ENCODE measurements at regions not wholly inside any gene's neighbourhood (a gene's known extent, or its start where the extent isn't known, plus 50 kb on each side); places are given as distances from the start of the nearest gene placed in this dataset.
A peak's percentile ranks its signal among the peaks of the same experiment; 100 is the strongest.

- Mint-ChIP-seq H3K4me1 (no peaks in the 10 kb centered on the region), H3K27ac (no peak overlapping the region), H3K9me3 (peaks cover 6% of the 10 kb centered on the region), H3K4me3 (no peak overlapping the region), H3K36me3 (no peaks in the 10 kb centered on the region), H3K27me3 (ENCODE audit: low read depth) (no peaks in the 10 kb centered on the region)
- TF ChIP-seq, protein P1, sequence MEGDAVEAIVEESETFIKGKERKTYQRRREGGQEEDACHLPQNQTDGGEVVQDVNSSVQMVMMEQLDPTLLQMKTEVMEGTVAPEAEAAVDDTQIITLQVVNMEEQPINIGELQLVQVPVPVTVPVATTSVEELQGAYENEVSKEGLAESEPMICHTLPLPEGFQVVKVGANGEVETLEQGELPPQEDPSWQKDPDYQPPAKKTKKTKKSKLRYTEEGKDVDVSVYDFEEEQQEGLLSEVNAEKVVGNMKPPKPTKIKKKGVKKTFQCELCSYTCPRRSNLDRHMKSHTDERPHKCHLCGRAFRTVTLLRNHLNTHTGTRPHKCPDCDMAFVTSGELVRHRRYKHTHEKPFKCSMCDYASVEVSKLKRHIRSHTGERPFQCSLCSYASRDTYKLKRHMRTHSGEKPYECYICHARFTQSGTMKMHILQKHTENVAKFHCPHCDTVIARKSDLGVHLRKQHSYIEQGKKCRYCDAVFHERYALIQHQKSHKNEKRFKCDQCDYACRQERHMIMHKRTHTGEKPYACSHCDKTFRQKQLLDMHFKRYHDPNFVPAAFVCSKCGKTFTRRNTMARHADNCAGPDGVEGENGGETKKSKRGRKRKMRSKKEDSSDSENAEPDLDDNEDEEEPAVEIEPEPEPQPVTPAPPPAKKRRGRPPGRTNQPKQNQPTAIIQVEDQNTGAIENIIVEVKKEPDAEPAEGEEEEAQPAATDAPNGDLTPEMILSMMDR (IDR thresholded peaks at IDR 0.05; ENCODE audit: unreplicated experiment): no peak
- no peak for DNase-seq (ENCODE audit: low spot score in 2 of 2, unreplicated experiment in 2 of 2)
Measured at GRCh38 chr10:33828592-33828991, 494.1 kb upstream of the NRP1 start.

- no peaks in the 10 kb centered on the region for H3K36me3 Mint-ChIP-seq
- H3K27me3 Mint-ChIP-seq (ENCODE audit: low read depth): no peaks in the 10 kb centered on the region
- H3K9me3 Mint-ChIP-seq: peaks cover 6% of the 10 kb centered on the region
- H3K4me3 Mint-ChIP-seq: no peak overlapping the region
- H3K4me1 Mint-ChIP-seq: peaks cover 2% of the 10 kb centered on the region
- no peak for DNase-seq (ENCODE audit: low spot score in 2 of 2, unreplicated experiment in 2 of 2)
- TF ChIP-seq, protein P1 (IDR thresholded peaks at IDR 0.05; ENCODE audit: unreplicated experiment): no peak
- no peak overlapping the region for H3K27ac Mint-ChIP-seq
Measured at GRCh38 chr10:33826186-33826585, 491.7 kb upstream of the NRP1 start.

DNA sequence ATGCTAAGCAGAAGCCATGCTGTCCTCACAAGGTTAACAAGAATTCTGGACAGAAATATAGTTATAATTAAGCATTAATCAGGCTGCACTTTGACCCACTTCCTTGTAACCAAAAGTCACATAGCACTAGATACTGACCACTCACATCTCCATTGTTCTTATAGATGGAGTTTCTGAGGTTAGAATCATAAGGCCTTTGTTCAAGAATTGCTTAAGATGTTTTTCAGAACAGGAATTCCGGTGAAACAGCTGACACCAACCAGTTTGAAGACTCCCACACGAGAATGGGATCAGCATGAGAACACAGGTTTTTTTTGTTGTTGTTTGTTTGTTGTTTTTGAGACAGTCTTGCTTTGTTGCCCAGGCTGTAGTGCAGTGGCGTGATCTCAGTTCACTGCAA, 488.3 kb upstream of the NRP1 start:
- no peak for DNase-seq (ENCODE audit: low spot score in 2 of 2, unreplicated experiment in 2 of 2)
- Mint-ChIP-seq H3K27ac (no peak overlapping the region), H3K4me3 (no peak overlapping the region), H3K9me3 (peaks cover 3% of the 10 kb centered on the region), H3K27me3 (ENCODE audit: low read depth) (no peaks in the 10 kb centered on the region), H3K36me3 (no peaks in the 10 kb centered on the region), H3K4me1 (peaks cover 8% of the 10 kb centered on the region)
- TF ChIP-seq, protein P1 (IDR thresholded peaks at IDR 0.05; ENCODE audit: unreplicated experiment): no peak

- Mint-ChIP-seq H3K27ac (no peak overlapping the region), H3K27me3 (ENCODE audit: low read depth) (no peaks in the 10 kb centered on the region), H3K36me3 (no peaks in the 10 kb centered on the region), H3K4me1 (peaks cover 13% of the 10 kb centered on the region), H3K4me3 (no peak overlapping the region), H3K9me3 (peaks cover under 1% of the 10 kb centered on the region)
- no peak for DNase-seq (ENCODE audit: low spot score in 2 of 2, unreplicated experiment in 2 of 2)
- TF ChIP-seq, protein P1 (IDR thresholded peaks at IDR 0.05; ENCODE audit: unreplicated experiment): no peak
Measured at GRCh38 chr10:33820531-33820930, 486.1 kb upstream of the NRP1 start.

DNA sequence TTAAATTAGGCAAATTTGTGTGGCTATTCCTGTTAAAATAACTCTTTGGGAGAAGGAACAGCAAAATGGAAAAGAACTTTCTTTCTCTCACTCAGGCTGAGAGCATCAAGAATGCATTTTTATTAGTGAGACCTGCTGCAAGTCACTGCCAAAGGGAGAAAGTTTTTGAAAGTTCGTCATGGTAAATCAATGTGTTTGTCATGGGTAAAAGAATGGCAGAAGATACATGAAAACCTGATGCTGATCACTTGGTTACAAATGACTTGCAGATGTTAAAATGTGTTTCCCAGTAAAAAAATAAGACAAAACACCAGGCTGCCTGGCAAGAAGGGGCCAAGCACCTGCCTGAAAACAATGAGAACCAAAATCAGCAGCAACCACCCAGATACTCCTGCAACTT, 484.7 kb upstream of the NRP1 start:
- Mint-ChIP-seq H3K36me3 (no peaks in the 10 kb centered on the region), H3K9me3 (peaks cover 5% of the 10 kb centered on the region), H3K27ac (no peak overlapping the region), H3K4me3 (no peak overlapping the region), H3K27me3 (ENCODE audit: low read depth) (no peaks in the 10 kb centered on the region), H3K4me1 (peaks cover 13% of the 10 kb centered on the region)
- no peak for DNase-seq (ENCODE audit: low spot score in 2 of 2, unreplicated experiment in 2 of 2)
- TF ChIP-seq, protein P1 (IDR thresholded peaks at IDR 0.05; ENCODE audit: unreplicated experiment): no peak

- Mint-ChIP-seq H3K4me3 (no peak overlapping the region), H3K4me1 (peaks cover 13% of the 10 kb centered on the region), H3K9me3 (peaks cover 9% of the 10 kb centered on the region), H3K27ac (peak overlapping the region; percentile 1), H3K27me3 (ENCODE audit: low read depth) (no peaks in the 10 kb centered on the region), H3K36me3 (no peaks in the 10 kb centered on the region)
- TF ChIP-seq, protein P1 (IDR thresholded peaks at IDR 0.05; ENCODE audit: unreplicated experiment): no peak
- DNase-seq (ENCODE audit: low spot score in 2 of 2, unreplicated experiment in 2 of 2): no peak
Measured at GRCh38 chr10:33818343-33818742, 483.9 kb upstream of the NRP1 start.

Measured in mesothelial cell of epicardium (in vitro differentiated cells).